NCI-H1694 (cell line): ENCODE measurements at regions not wholly inside any gene's neighbourhood (a gene's known extent, or its start where the extent isn't known, plus 50 kb on each side); places are given as distances from the start of the nearest gene placed in this dataset.
"Not testable (repeated sequence)": the region's sequence is repeated elsewhere in the genome, so short reads cannot be mapped to it uniquely, and the experiment has no call there.

ENCODE experiments used
- DNase-seq: peaks from one replicate; lab custom pipeline; 2025; lab: John Stamatoyannopoulos, UW

DNA sequence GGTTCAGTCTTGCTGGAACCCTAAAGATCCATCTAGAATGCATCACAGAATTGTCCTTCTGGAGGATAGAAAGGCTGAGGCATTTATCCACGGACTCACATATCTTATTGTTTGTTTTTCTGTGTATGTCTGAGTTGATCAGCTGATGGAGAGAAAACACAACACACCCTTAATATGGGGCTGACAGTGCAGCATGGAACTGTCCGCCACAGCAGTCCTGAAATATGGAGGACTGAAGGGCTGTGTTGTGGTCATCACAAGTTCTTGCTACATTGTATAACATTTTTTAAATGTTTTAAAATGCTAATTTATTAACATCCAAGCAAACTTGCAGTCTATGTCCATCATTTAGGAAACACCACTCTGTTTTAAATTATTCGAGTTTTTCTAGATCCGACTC, 448.9 kb upstream of the ERCC4 start:
- DNase-seq: no peak

DNA sequence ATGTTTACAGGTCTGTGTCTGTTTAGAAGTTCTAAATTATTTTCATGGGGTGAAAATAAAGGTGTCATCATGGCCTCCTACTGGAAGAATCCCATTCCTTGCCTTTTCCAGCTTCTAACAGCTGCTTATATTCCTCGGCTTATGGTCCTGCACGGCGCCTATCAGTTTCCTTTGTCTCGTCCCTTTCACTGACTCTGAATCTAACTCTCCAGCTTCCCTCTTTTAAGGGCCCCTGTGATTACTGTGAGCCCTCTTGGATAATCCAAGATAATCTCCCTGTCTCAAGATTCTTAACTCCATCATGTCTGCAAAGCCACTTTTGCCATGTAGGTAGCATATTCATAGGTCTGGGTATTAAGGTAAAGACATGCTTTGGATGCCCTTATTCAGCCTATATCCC, 441.0 kb upstream of the ERCC4 start:
- no peak for DNase-seq

GRCh38 chr16:13479549-13479948, 440.4 kb upstream of the ERCC4 start:
- no peak for DNase-seq

DNA sequence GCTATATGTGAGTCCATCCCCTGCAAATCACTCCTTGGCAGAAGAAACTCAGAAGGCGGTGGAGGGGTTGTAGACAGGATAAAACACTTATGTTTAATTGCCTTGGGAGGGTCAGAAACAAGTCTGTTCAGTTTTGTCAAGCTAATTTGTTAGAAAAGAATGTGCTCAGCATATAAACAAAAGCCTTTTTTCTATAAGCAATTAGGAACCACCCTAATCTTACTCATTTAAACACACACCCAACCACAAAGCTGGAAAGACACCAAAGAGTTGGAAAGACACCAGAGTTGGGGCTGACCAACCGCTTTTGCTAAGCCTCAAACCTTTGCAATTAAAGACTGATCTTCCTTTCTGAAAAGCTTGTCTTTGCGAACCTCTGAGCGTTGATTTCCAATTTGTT, 439.2 kb upstream of the ERCC4 start:
- DNase-seq: no peak

GRCh38 chr16:13483121-13483520, 436.8 kb upstream of the ERCC4 start:
- DNase-seq: no peak

DNA sequence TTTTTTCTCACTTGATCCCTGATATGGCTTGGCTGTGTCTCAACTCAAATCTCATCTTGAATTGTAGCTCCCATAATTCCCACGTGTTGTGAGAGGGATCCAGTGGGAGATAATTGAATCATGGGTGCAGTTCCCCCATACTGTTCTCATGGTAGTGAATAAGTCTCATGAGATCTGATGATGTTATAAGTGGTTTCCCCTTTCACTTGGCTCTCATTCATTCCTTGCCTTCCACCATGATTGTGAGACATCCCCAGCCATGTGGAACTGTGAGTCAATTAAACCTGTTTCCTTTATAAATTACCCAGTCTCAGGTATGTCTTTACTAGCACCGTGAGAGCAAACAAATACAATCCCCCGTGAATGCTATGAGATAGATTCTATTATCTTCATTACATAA, 430.5 kb upstream of the ERCC4 start:
- DNase-seq: not testable (repeated sequence)

- no peak for DNase-seq
Observed at GRCh38 chr16:13492046-13492445, 427.9 kb upstream of the ERCC4 start.

GRCh38 chr16:13503960-13504635, 415.9 kb upstream of the ERCC4 start:
- no peak for DNase-seq

GRCh38 chr16:13507530-13507929, 412.4 kb upstream of the ERCC4 start:
- no peak for DNase-seq

- no peak for DNase-seq
Observed at GRCh38 chr16:13510425-13511151, 409.4 kb upstream of the ERCC4 start.

DNA sequence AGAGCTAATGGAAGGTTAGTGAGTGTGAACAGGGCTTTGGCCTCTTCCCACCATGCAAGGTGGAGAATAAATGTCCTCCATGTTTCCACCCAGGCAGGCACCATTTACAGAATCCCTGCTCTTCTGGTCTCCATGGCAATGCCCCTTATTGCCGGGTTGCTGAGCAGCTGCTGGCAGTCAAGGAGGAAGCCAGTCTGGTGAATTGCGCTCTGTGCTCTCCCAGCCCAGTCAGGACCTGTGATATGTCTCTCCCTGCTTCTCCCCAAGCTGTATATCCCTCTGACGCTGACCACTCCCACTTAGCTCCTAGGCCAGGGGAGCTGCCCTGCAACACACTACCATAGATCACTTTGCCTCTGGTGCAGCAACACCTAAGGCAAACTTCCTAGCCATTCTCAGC, 402.1 kb upstream of the ERCC4 start:
- no peak for DNase-seq

DNA sequence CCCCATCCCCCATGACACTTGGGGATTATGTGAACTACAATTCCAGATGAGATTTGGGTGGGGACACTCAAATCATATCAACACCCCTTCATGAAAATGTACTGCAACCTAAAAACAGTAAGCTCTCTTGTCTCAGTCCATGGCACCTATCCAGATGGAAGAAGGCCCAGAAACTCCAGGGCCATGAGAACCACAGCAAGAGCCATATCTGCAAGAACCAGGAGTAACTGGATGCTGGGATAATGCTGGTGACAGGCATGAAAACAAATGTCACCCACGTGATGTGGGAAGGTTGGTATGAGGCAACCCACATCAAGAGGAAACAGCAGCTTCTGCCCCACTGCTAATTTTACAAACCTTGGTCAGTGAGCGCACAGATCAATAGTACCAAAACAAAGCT, 400.1 kb upstream of the ERCC4 start:
- no peak for DNase-seq

DNA sequence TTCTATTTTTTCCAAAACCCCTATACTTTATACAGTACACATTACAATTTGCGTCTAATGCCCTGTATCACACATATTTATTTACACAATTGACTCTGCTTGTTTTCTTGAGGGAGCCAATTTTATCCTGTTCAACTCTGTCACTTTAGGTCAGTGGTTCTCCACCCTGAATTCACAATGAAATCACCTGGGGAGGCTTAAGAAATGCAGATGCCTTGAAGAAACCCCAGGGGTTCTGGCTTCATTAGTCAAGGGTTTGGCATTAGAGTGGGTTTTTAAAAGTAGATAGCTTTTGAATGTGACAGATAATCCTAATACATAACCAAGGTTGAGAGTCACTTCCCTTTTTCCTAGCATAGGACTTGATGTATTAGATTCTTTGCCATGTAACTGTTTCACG, 398.6 kb upstream of the ERCC4 start:
- no peak for DNase-seq

DNA sequence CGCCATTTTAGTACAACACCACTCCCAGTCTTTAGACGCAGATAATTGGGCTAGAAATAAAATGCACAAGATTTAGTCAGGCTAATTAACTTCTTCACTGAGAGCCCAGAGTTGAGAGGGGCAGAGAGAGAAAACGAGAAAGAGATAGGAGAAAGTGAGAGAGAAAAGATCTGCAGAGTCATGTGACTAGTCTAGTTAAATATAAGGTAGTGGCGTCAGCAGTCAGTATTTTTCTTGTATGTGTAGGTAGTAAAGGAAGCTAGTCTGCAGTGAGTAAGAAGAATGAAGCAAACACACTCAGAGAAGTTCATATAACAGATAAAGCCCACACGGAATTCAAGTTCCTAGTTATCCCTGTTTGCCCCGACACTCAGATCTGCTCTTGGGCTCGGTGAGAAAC, 392.6 kb upstream of the ERCC4 start:
- DNase-seq: no peak

DNA sequence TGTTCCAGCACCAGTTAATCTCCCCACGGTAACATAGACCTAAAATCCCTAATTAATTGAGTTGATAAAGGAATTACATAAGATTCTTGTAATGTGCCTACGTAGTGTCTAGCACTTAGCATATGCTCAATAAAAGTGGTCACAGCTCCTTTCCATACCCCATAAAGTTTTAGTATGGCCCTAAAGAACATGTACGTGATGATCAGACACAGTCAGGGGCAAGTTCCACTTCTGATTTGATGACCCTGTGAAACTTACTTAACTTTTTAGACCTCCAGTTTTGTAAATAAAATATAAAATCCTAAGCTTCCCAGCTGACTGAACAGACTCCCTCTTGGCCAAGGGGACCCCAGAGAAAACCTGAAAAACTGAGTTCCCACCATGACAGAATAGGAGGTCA, 391.3 kb upstream of the ERCC4 start:
- no peak for DNase-seq

GRCh38 chr16:13529193-13529982, 390.6 kb upstream of the ERCC4 start:
- DNase-seq: no peak

DNA sequence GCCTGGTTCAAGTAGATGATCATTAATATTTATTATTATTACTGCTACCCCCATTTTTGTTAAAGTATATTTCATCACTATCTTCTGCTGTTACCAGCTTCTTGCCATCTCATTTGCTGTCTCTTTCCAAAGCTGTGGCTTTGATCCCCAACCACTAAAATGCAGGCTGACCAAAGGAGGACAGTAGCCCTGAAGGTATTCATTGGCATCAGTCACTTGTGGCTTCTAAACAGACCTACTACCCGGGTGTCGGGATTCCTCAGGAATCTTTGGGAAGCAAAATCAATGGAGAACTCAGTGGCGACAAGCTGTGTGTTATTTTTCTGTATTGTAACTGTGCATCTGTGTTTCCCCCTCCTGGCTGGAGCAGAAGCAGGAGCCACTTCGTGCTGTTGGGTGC, 379.2 kb upstream of the ERCC4 start:
- DNase-seq: no peak

- no peak for DNase-seq
Observed at GRCh38 chr16:13542284-13542683, 377.7 kb upstream of the ERCC4 start.

GRCh38 chr16:13543850-13544249, 376.1 kb upstream of the ERCC4 start:
- no peak for DNase-seq

GRCh38 chr16:13545271-13545670, 374.7 kb upstream of the ERCC4 start:
- DNase-seq: no peak

DNA sequence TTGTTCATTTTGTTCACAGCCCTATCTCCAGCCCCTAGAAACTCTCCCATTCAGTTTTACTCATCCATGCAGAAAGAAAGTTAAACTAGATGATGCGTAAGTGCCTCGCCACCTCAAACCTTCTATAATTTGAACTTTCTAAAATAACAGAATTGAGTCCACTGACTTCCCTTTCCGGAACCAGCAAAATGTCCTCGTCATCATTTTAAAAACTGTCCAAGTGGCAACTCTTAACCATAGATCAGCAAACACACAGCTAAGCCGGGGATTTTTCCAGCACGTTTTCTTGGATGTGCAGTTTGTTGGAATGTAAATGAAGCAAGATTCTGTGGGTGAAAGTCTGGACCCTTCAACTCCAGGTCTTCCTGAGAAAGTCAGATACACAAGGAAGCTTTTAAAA, 369.7 kb upstream of the ERCC4 start:
- DNase-seq: no peak

DNA sequence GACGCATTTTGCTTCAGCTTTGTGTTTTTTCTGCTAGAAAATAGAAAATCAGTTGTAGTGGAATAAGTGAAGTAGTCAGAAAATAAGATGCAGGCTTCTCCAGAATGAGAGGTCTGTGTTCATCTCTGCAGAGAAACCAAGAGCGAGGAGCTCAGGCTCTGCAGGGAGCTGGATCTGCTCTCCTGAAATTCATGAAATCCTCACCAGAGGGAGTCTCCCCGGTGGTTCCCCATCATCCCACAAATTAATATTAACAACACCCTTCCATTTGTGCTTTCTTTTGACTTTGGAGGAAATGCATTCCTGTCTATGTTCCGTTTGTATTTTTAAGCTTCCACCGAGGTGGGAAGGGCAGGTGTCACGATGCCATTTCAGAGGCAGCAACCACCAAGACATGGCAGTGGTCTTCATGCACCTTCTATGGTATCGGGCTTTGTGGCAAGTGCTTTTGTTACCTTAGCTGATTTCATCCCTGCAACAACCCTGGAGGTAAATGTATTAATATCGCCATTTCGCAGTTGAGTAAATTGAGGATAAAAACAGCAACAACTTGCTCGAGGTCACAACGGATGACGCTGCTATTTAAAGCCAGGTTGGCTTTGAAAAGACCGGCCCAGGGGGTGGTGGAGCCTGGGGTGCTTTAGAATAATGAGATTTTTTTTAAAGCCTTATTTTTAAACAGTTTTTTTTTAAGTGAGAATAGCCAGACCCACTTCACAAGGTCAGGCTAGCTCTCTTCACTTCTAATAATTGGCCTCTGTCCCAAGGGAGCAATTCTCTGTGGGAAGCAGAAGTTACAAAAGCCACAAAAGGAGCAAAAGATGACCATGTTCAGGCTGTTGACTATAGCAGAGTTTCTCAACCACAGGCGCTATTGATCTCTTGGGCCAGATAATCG, 367.6 kb upstream of the ERCC4 start:
- no peak for DNase-seq
